A673 (cell line): ENCODE measurements at regions not wholly inside any gene's neighbourhood (a gene's known extent, or its start where the extent isn't known, plus 50 kb on each side); places are given as distances from the start of the nearest gene placed in this dataset.

Experiments used
- BruUV-seq: library from RNA; stranded (reverse); fragments of 400-500 nt; replicated peaks from 2 replicates; lab custom pipeline; 2021; lab: Mats Ljungman, UMichigan
- CTCF ChIA-PET: fragments of 300-600 bp; sonication (Branson Sonifier 250); formaldehyde crosslinking; loops from one replicate; lab custom pipeline; 2022; ENCODE audit warnings: antibody characterized with exemption; lab: Charles Lee
- POLR2A ChIA-PET: fragments of 300-600 bp; sonication (Branson Sonifier 250); formaldehyde crosslinking; loops from one replicate; lab custom pipeline; 2022; ENCODE audit warnings: antibody characterized with exemption; ENCODE audit not compliant: low non-redundant PET; lab: Charles Lee
- DNase-seq: peaks from one replicate; pipeline ENCODE4 v3.0.0-alpha.2; 2015; ENCODE audit warnings: low spot score
- H3K27ac ChIP-seq: fragments of 200-600 bp; sonication (generic); 2 replicates; pipeline ENCODE4 v1.5.1; 2016; ENCODE audit warnings: mixed run types, low read depth, mild to moderate bottlenecking, mixed read lengths, antibody characterized with exemption, low read length; ENCODE audit not compliant: poor library complexity, severe bottlenecking
- H3K27me3 ChIP-seq: fragments of 200-600 bp; sonication (generic); replicated peaks from 2 replicates; pipeline ENCODE4 v1.6.1; 2017; ENCODE audit warnings: mixed run types, low read depth, mild to moderate bottlenecking, mixed read lengths, antibody characterized with exemption, low read length; ENCODE audit not compliant: insufficient read depth, poor library complexity
- H3K36me3 ChIP-seq: fragments of 200-600 bp; sonication (generic); 2 replicates; pipeline ENCODE4 v1.6.1; 2016; ENCODE audit warnings: mixed run types, mild to moderate bottlenecking, mixed read lengths, antibody characterized with exemption, low read length; ENCODE audit not compliant: insufficient read depth, poor library complexity, severe bottlenecking
- H3K4me1 ChIP-seq: fragments of 200-600 bp; sonication (generic); 2 replicates; pipeline ENCODE4 v1.6.1; 2017; ENCODE audit warnings: mixed run types, mild to moderate bottlenecking, mixed read lengths, antibody characterized with exemption, low read length; ENCODE audit not compliant: insufficient read depth, poor library complexity, severe bottlenecking
- H3K4me3 ChIP-seq: fragments of 200-600 bp; sonication (generic); 2 replicates; pipeline ENCODE4 v1.5.1; 2016; ENCODE audit warnings: low read depth, mixed run types, mild to moderate bottlenecking, mixed read lengths, low read length; ENCODE audit not compliant: poor library complexity, severe bottlenecking
- H3K9me3 ChIP-seq: fragments of 200-600 bp; sonication (generic); 2 replicates; pipeline ENCODE4 v1.6.1; 2016; ENCODE audit warnings: mixed run types, low read depth, mild to moderate bottlenecking, mixed read lengths, antibody characterized with exemption, low read length; ENCODE audit not compliant: poor library complexity, severe bottlenecking
- CTCF ChIP-seq: fragments of 300-800, 200-600 bp; sonication (generic); conservative IDR thresholded peaks from 2 replicates; pipeline ENCODE4 v1.5.1; 2017; ENCODE audit warnings: low read depth, mild to moderate bottlenecking, antibody characterized with exemption, low read length, moderate library complexity, mixed read lengths
- EZH2 ChIP-seq: fragments of 200-600 bp; sonication (generic); IDR thresholded peaks from 2 replicates; pipeline ENCODE4 v1.6.1; 2017; ENCODE audit warnings: borderline replicate concordance, low read depth, mild to moderate bottlenecking, mixed read lengths, antibody characterized with exemption, low read length; ENCODE audit not compliant: poor library complexity, severe bottlenecking
- intact Hi-C: fragments of 100-400 bp; cut with micrococcal nuclease; formaldehyde crosslinking; loops from one replicate; pipeline ENCODE4 v1.10.0; 2022; ENCODE audit not compliant: unreplicated experiment

GRCh38 chr10:55033061-55033460 is 232.0 kb upstream of the PCDH15 start:
- no TSS peak for BruUV-seq
- H3K36me3 ChIP-seq, result no peaks in the 10 kb centered on the region
- H3K27ac ChIP-seq, result no peak overlapping the region
- no peaks in the 10 kb centered on the region for H3K27me3 ChIP-seq
- TF ChIP-seq EZH2, result no peak
- TF ChIP-seq CTCF, result no peak
- H3K9me3 ChIP-seq, result peaks cover 11% of the 10 kb centered on the region
- intact Hi-C loops, result no loop called here
- CTCF ChIA-PET, result no interaction called here
- POLR2A ChIA-PET, result no interaction called here
- DNase-seq, result no peak
- no peaks in the 10 kb centered on the region for H3K4me1 ChIP-seq
- no peak overlapping the region for H3K4me3 ChIP-seq

GRCh38 chr10:55024713-55025112 is 223.7 kb upstream of the PCDH15 start:
- intact Hi-C loops, result no loop called here
- BruUV-seq, result no TSS peak
- ChIA-PET POLR2A (no interaction called here), CTCF (no interaction called here)
- Histone ChIP-seq H3K4me1 (no peaks in the 10 kb centered on the region), H3K9me3 (no peaks in the 10 kb centered on the region), H3K36me3 (no peaks in the 10 kb centered on the region), H3K4me3 (no peak overlapping the region), H3K27me3 (no peaks in the 10 kb centered on the region), H3K27ac (no peak overlapping the region)
- peak; percentile 0 for DNase-seq
- no peak for TF ChIP-seq CTCF
- no peak for TF ChIP-seq EZH2

- ChIA-PET POLR2A (no interaction called here), CTCF (no interaction called here)
- Histone ChIP-seq H3K27me3 (no peaks in the 10 kb centered on the region), H3K4me1 (no peaks in the 10 kb centered on the region), H3K9me3 (peaks cover 10% of the 10 kb centered on the region), H3K27ac (no peak overlapping the region), H3K4me3 (no peak overlapping the region), H3K36me3 (no peaks in the 10 kb centered on the region)
- DNase-seq, result no peak
- TF ChIP-seq CTCF, result no peak
- no TSS peak for BruUV-seq
- intact Hi-C loops, result no loop called here
These were observed 218.4 kb upstream of the PCDH15 start for GRCh38 chr10:55019439-55019838.
